CD4-positive, alpha-beta memory T cell (primary cell): ENCODE measurements at regions not wholly inside any gene's neighbourhood (a gene's known extent, or its start where the extent isn't known, plus 50 kb on each side); places are given as distances from the start of the nearest gene placed in this dataset.

ENCODE experiments used
- CTCF ChIA-PET: fragments of 350-600 bp; sonication (Branson Sonifier 250); formaldehyde crosslinking; loops from one replicate; lab custom pipeline; 2021; ENCODE audit warnings: inconsistent platforms; ENCODE audit not compliant: partially characterized antibody; lab: Charles Lee
- POLR2A ChIA-PET: fragments of 350-600 bp; sonication (Branson Sonifier 250); formaldehyde crosslinking; loops from one replicate; lab custom pipeline; 2021; ENCODE audit not compliant: partially characterized antibody; lab: Charles Lee
- DNase-seq, 5 donors: peaks; one replicate each; pipeline versions ENCODE4 v3.0.0 to v3.0.0-alpha.2; 2020 to 2022; ENCODE audit warnings: mixed read lengths in 1 of 5
- H3K27ac ChIP-seq: one replicate; pipeline ENCODE4 v1.7.0; 2013; ENCODE audit warnings: low read depth, low read length
- H3K27me3 ChIP-seq: 2 replicates; pipeline ENCODE4 v1.7.0; 2013; ENCODE audit warnings: mild to moderate bottlenecking, low read length, moderate library complexity; ENCODE audit not compliant: insufficient read depth
- H3K36me3 ChIP-seq: 2 replicates; pipeline ENCODE4 v1.7.0; 2013; ENCODE audit warnings: mild to moderate bottlenecking, low read length, moderate library complexity; ENCODE audit not compliant: insufficient read depth
- H3K4me1 ChIP-seq: 2 replicates; pipeline ENCODE4 v1.7.0; 2013; ENCODE audit warnings: mild to moderate bottlenecking, low read length, moderate library complexity; ENCODE audit not compliant: insufficient read depth
- H3K4me3 ChIP-seq, 2 donors: one replicate each; pipeline ENCODE4 v1.7.0; 2013; ENCODE audit warnings: low read length in 2 of 2, mild to moderate bottlenecking in 1 of 2
- H3K9me3 ChIP-seq, 2 donors: one replicate each; pipeline ENCODE4 v1.7.0; 2013; ENCODE audit warnings: low read length in 2 of 2, control low read depth in 1 of 2; ENCODE audit not compliant: control insufficient read depth in 1 of 2
- H3K27ac Mint-ChIP-seq, 7 donors: one replicate each; pipeline ENCODE4 v1.8.0; 2020 to 2021; ENCODE audit warnings: mixed read lengths in 7 of 7, mild to moderate bottlenecking in 6 of 7, inconsistent platforms in 3 of 7, moderate library complexity in 3 of 7
- H3K27me3 Mint-ChIP-seq, 2 donors: one replicate each; pipeline ENCODE4 v1.8.0; 2020 to 2021; ENCODE audit warnings: mixed read lengths in 2 of 2
- H3K36me3 Mint-ChIP-seq, 2 donors: one replicate each; pipeline ENCODE4 v1.8.0; 2020 to 2021; ENCODE audit warnings: mixed read lengths in 2 of 2, inconsistent platforms in 1 of 2, mild to moderate bottlenecking in 1 of 2
- H3K4me1 Mint-ChIP-seq, 4 donors: one replicate each; pipeline ENCODE4 v1.8.0; 2020 to 2021; ENCODE audit warnings: mixed read lengths in 4 of 4, mild to moderate bottlenecking in 1 of 4
- H3K4me3 Mint-ChIP-seq, 8 donors: one replicate each; pipeline ENCODE4 v1.8.0; 2020 to 2021; ENCODE audit warnings: mixed read lengths in 8 of 8, mild to moderate bottlenecking in 7 of 8, moderate library complexity in 6 of 8, inconsistent platforms in 3 of 8
- H3K9me3 Mint-ChIP-seq, 8 donors: one replicate each; pipeline ENCODE4 v1.8.0; 2020 to 2021; ENCODE audit warnings: mixed read lengths in 8 of 8, mild to moderate bottlenecking in 5 of 8, inconsistent platforms in 3 of 8, moderate library complexity in 1 of 8
- intact Hi-C: fragments of 100-400 bp; cut with micrococcal nuclease; formaldehyde crosslinking; loops from one replicate; pipeline ENCODE4 v1.15.1; 2023

GRCh38 chr14:53857625-53858344 is 98.8 kb downstream of the BMP4 start:
- Histone ChIP-seq H3K4me1 (no peaks in the 10 kb centered on the region), H3K27ac (no peak overlapping the region), H3K36me3 (no peaks in the 10 kb centered on the region), H3K4me3 (no peak overlapping the region), H3K9me3 (no peaks in the 10 kb centered on the region), H3K27me3 (no peaks in the 10 kb centered on the region)
- H3K27ac Mint-ChIP-seq, result no peak overlapping the region
- H3K9me3 Mint-ChIP-seq, result peaks cover 0 to 5% (median 1%) of the 10 kb centered on the region in 8 donors
- intact Hi-C loops, result no loop called here
- ChIA-PET CTCF (no interaction called here), POLR2A (no interaction called here)
- H3K27me3 Mint-ChIP-seq, result peaks cover 0 to 1% of the 10 kb centered on the region in 2 donors
- no peak overlapping the region for H3K4me3 Mint-ChIP-seq
- H3K4me1 Mint-ChIP-seq, result no peaks in the 10 kb centered on the region
- no peak for DNase-seq
- H3K36me3 Mint-ChIP-seq, result no peaks in the 10 kb centered on the region

GRCh38 chr14:53855574-53855973 is 101.1 kb downstream of the BMP4 start:
- H3K9me3 ChIP-seq, result no peaks in the 10 kb centered on the region
- H3K36me3 ChIP-seq, result no peaks in the 10 kb centered on the region
- Mint-ChIP-seq H3K36me3 (no peaks in the 10 kb centered on the region), H3K9me3 (peaks cover 0 to 7% (median 4%) of the 10 kb centered on the region in 8 donors), H3K4me3 (no peak overlapping the region), H3K4me1 (no peaks in the 10 kb centered on the region), H3K27ac (no peak overlapping the region), H3K27me3 (peaks cover 0 to 2% of the 10 kb centered on the region in 2 donors)
- H3K27me3 ChIP-seq, result no peaks in the 10 kb centered on the region
- POLR2A ChIA-PET, result no interaction called here
- no peak for DNase-seq
- no peak overlapping the region for H3K27ac ChIP-seq
- H3K4me3 ChIP-seq, result no peak overlapping the region
- CTCF ChIA-PET, result no interaction called here
- intact Hi-C loops, result no loop called here
- no peaks in the 10 kb centered on the region for H3K4me1 ChIP-seq

GRCh38 chr14:53855127-53855526 is 101.5 kb downstream of the BMP4 start:
- Histone ChIP-seq H3K9me3 (no peaks in the 10 kb centered on the region), H3K36me3 (no peaks in the 10 kb centered on the region), H3K4me3 (no peak overlapping the region), H3K27ac (no peak overlapping the region), H3K27me3 (no peaks in the 10 kb centered on the region), H3K4me1 (no peaks in the 10 kb centered on the region)
- H3K27ac Mint-ChIP-seq, result no peak overlapping the region
- peaks cover 0 to 10% (median 4%) of the 10 kb centered on the region in 8 donors for H3K9me3 Mint-ChIP-seq
- intact Hi-C loops, result no loop called here
- no peak overlapping the region for H3K4me3 Mint-ChIP-seq
- no peaks in the 10 kb centered on the region for H3K4me1 Mint-ChIP-seq
- ChIA-PET CTCF (no interaction called here), POLR2A (no interaction called here)
- no peak for DNase-seq
- peaks cover 0 to 2% of the 10 kb centered on the region in 2 donors for H3K27me3 Mint-ChIP-seq
- H3K36me3 Mint-ChIP-seq, result no peaks in the 10 kb centered on the region

- intact Hi-C loops, result no loop called here
- Mint-ChIP-seq H3K4me3 (no peak overlapping the region), H3K27me3 (peaks cover 0 to 2% of the 10 kb centered on the region in 2 donors), H3K9me3 (peaks cover 0 to 10% (median 3%) of the 10 kb centered on the region in 8 donors), H3K4me1 (no peaks in the 10 kb centered on the region), H3K36me3 (no peaks in the 10 kb centered on the region), H3K27ac (no peak overlapping the region)
- Histone ChIP-seq H3K4me3 (no peak overlapping the region), H3K36me3 (no peaks in the 10 kb centered on the region), H3K4me1 (no peaks in the 10 kb centered on the region), H3K27me3 (no peaks in the 10 kb centered on the region), H3K9me3 (no peaks in the 10 kb centered on the region), H3K27ac (no peak overlapping the region)
- DNase-seq, result no peak
- ChIA-PET POLR2A (no interaction called here), CTCF (no interaction called here)
These were observed 105.1 kb downstream of the BMP4 start for GRCh38 chr14:53851394-53852090.

- Histone ChIP-seq H3K27ac (no peak overlapping the region), H3K27me3 (no peaks in the 10 kb centered on the region), H3K9me3 (no peaks in the 10 kb centered on the region), H3K36me3 (no peaks in the 10 kb centered on the region), H3K4me3 (no peak overlapping the region), H3K4me1 (no peaks in the 10 kb centered on the region)
- H3K27ac Mint-ChIP-seq, result peak overlapping the region in 1 of 7 donors; percentile 57
- H3K4me1 Mint-ChIP-seq, result no peaks in the 10 kb centered on the region
- H3K27me3 Mint-ChIP-seq, result peaks cover 0 to 2% of the 10 kb centered on the region in 2 donors
- intact Hi-C loops, result no loop called here
- CTCF ChIA-PET, result no interaction called here
- no peak for DNase-seq
- H3K9me3 Mint-ChIP-seq, result peaks cover 0 to 10% (median 3%) of the 10 kb centered on the region in 8 donors
- H3K36me3 Mint-ChIP-seq, result no peaks in the 10 kb centered on the region
- no peak overlapping the region for H3K4me3 Mint-ChIP-seq
- POLR2A ChIA-PET, result no interaction called here
These were observed 105.8 kb downstream of the BMP4 start for GRCh38 chr14:53850714-53851296.

GRCh38 chr14:53849549-53849948 is 107.1 kb downstream of the BMP4 start:
- H3K4me3 Mint-ChIP-seq, result no peak overlapping the region
- Histone ChIP-seq H3K27me3 (no peaks in the 10 kb centered on the region), H3K36me3 (no peaks in the 10 kb centered on the region), H3K4me3 (no peak overlapping the region), H3K4me1 (no peaks in the 10 kb centered on the region), H3K9me3 (no peaks in the 10 kb centered on the region), H3K27ac (no peak overlapping the region)
- H3K27me3 Mint-ChIP-seq, result peaks cover 0 to 2% of the 10 kb centered on the region in 2 donors
- no peak for DNase-seq
- ChIA-PET CTCF (no interaction called here), POLR2A (no interaction called here)
- H3K27ac Mint-ChIP-seq, result no peak overlapping the region
- no peaks in the 10 kb centered on the region for H3K36me3 Mint-ChIP-seq
- no peaks in the 10 kb centered on the region for H3K4me1 Mint-ChIP-seq
- peaks cover 0 to 10% (median 0%) of the 10 kb centered on the region in 8 donors for H3K9me3 Mint-ChIP-seq
- intact Hi-C loops, result no loop called here

GRCh38 chr14:53848854-53849253 is 107.8 kb downstream of the BMP4 start:
- Mint-ChIP-seq H3K27me3 (peaks cover 0 to 2% of the 10 kb centered on the region in 2 donors), H3K9me3 (peaks cover 0 to 7% (median 0%) of the 10 kb centered on the region in 8 donors), H3K4me3 (no peak overlapping the region), H3K27ac (no peak overlapping the region), H3K4me1 (no peaks in the 10 kb centered on the region), H3K36me3 (no peaks in the 10 kb centered on the region)
- ChIA-PET POLR2A (no interaction called here), CTCF (no interaction called here)
- Histone ChIP-seq H3K4me3 (no peak overlapping the region), H3K27ac (no peak overlapping the region), H3K9me3 (no peaks in the 10 kb centered on the region), H3K27me3 (no peaks in the 10 kb centered on the region), H3K4me1 (no peaks in the 10 kb centered on the region), H3K36me3 (no peaks in the 10 kb centered on the region)
- intact Hi-C loops, result no loop called here
- DNase-seq, result no peak
